ENCODE measurements at regions not wholly inside any gene's neighbourhood (a gene's known extent, or its start where the extent isn't known, plus 50 kb on each side); places are given as distances from the start of the nearest gene placed in this dataset.

- Histone ChIP-seq H2AFZ (ENCODE audit: control insufficient read depth, low read length) (no peak overlapping the region), H3K27me3 (ENCODE audit: control insufficient read depth, extremely low read depth, insufficient read depth, low read length) (no peaks in the 10 kb centered on the region), H3K27ac (ENCODE audit: control insufficient read depth, insufficient read depth, low read length) (no peak overlapping the region), H3K9ac (ENCODE audit: control insufficient read depth, extremely low read depth, insufficient read depth, low read length) (no peak overlapping the region), H3K4me2 (ENCODE audit: control insufficient read depth, extremely low read depth, insufficient read depth, low read depth, low read length) (no peak overlapping the region), H3K9me1 (ENCODE audit: control insufficient read depth, extremely low read depth, insufficient read depth, low read length) (no peaks in the 10 kb centered on the region), H3K79me2 (ENCODE audit: control insufficient read depth, insufficient read depth, low read length) (no peaks in the 10 kb centered on the region), H4K20me1 (ENCODE audit: control insufficient read depth, extremely low read depth, insufficient read depth, low read length) (no peaks in the 10 kb centered on the region), H3K4me3 (ENCODE audit: control insufficient read depth in 2 of 3, extremely low read depth in 1 of 3, insufficient read depth in 2 of 3, low read depth in 1 of 3, low read length in 3 of 3) (no peak overlapping the region), H3K4me1 (ENCODE audit: control insufficient read depth, extremely low read depth, insufficient read depth, low read length) (peaks cover 4% of the 10 kb centered on the region), H3K9me3 (ENCODE audit: control insufficient read depth, low read depth, low read length) (no peaks in the 10 kb centered on the region), H3K36me3 (ENCODE audit: control insufficient read depth in 2 of 2, extremely low read depth in 1 of 2, insufficient read depth in 2 of 2, low read length in 2 of 2) (no peaks in the 10 kb centered on the region)
- TF ChIP-seq CTCF (optimal IDR thresholded peaks at IDR 0.05 in 1 of 3, IDR thresholded peaks at IDR 0.05 in 1 of 3, conservative IDR thresholded peaks at IDR 0.05 in 1 of 3; ENCODE audit: extremely low read depth in 1 of 3, insufficient read depth in 2 of 3, low read length in 3 of 3) (no peak), EZH2 (IDR thresholded peaks at IDR 0.05; ENCODE audit: low read length) (no peak)
- dilution Hi-C loops (cut with MboI; ENCODE audit: extremely low pct_ligation_motif_present, low sequenced_read_pairs), result no loop called here
- no peak for FAIRE-seq
- DNase-seq (ENCODE audit: low read depth, low spot score), result no peak
These were observed 631.9 kb downstream of the BCOR start for GRCh38 chrX:39465906-39466305.

- dilution Hi-C loops (cut with MboI; ENCODE audit: extremely low pct_ligation_motif_present, low sequenced_read_pairs), result no loop called here
- Histone ChIP-seq H3K4me2 (ENCODE audit: control insufficient read depth, extremely low read depth, insufficient read depth, low read depth, low read length) (no peak overlapping the region), H3K79me2 (ENCODE audit: control insufficient read depth, insufficient read depth, low read length) (no peaks in the 10 kb centered on the region), H3K9ac (ENCODE audit: control insufficient read depth, extremely low read depth, insufficient read depth, low read length) (no peak overlapping the region), H3K27me3 (ENCODE audit: control insufficient read depth, extremely low read depth, insufficient read depth, low read length) (no peaks in the 10 kb centered on the region), H4K20me1 (ENCODE audit: control insufficient read depth, extremely low read depth, insufficient read depth, low read length) (no peaks in the 10 kb centered on the region), H3K9me3 (ENCODE audit: control insufficient read depth, low read depth, low read length) (no peaks in the 10 kb centered on the region), H2AFZ (ENCODE audit: control insufficient read depth, low read length) (no peak overlapping the region), H3K9me1 (ENCODE audit: control insufficient read depth, extremely low read depth, insufficient read depth, low read length) (no peaks in the 10 kb centered on the region), H3K27ac (ENCODE audit: control insufficient read depth, insufficient read depth, low read length) (no peak overlapping the region), H3K4me3 (ENCODE audit: control insufficient read depth in 2 of 3, extremely low read depth in 1 of 3, insufficient read depth in 2 of 3, low read depth in 1 of 3, low read length in 3 of 3) (no peak overlapping the region), H3K4me1 (ENCODE audit: control insufficient read depth, extremely low read depth, insufficient read depth, low read length) (peaks cover 4% of the 10 kb centered on the region), H3K36me3 (ENCODE audit: control insufficient read depth in 2 of 2, extremely low read depth in 1 of 2, insufficient read depth in 2 of 2, low read length in 2 of 2) (no peaks in the 10 kb centered on the region)
- TF ChIP-seq EZH2 (IDR thresholded peaks at IDR 0.05; ENCODE audit: low read length), result no peak
- no peak for TF ChIP-seq CTCF (optimal IDR thresholded peaks at IDR 0.05 in 1 of 3, IDR thresholded peaks at IDR 0.05 in 1 of 3, conservative IDR thresholded peaks at IDR 0.05 in 1 of 3; ENCODE audit: extremely low read depth in 1 of 3, insufficient read depth in 2 of 3, low read length in 3 of 3)
- FAIRE-seq (no peak), DNase-seq (ENCODE audit: low read depth, low spot score) (no peak)
These were observed 628.6 kb downstream of the BCOR start for GRCh38 chrX:39469126-39469525.

Data from keratinocyte (primary cell).